ENCODE measurements at regions not wholly inside any gene's neighbourhood (a gene's known extent, or its start where the extent isn't known, plus 50 kb on each side); places are given as distances from the start of the nearest gene placed in this dataset.

GRCh38 chr3:154762486-154762885 is 317.6 kb upstream of the MME start:
- no peak for TF ChIP-seq CTCF (IDR thresholded peaks at IDR 0.05; ENCODE audit: extremely low read depth, insufficient read depth, missing control alignments)
- in situ Hi-C loops (cut with MboI; ENCODE audit: low pct_unique_long_range_greater_than_20kb, low sequenced_read_pairs, unreplicated experiment) = no loop called here
- no peak for DNase-seq (ENCODE audit: low spot score)

- DNase-seq (ENCODE audit: low spot score) = no peak
- in situ Hi-C loops (cut with MboI; ENCODE audit: low pct_unique_long_range_greater_than_20kb, low sequenced_read_pairs, unreplicated experiment) = no loop called here
- no peak for TF ChIP-seq CTCF (IDR thresholded peaks at IDR 0.05; ENCODE audit: extremely low read depth, insufficient read depth, missing control alignments)
These were observed 320.2 kb upstream of the MME start for GRCh38 chr3:154759966-154760365.

GRCh38 chr3:154758109-154758868 is 321.8 kb upstream of the MME start:
- no peak for DNase-seq (ENCODE audit: low spot score)
- in situ Hi-C loops (cut with MboI; ENCODE audit: low pct_unique_long_range_greater_than_20kb, low sequenced_read_pairs, unreplicated experiment) = no loop called here

GRCh38 chr3:154753101-154753500 is 323.1 kb upstream of the GPR149 start:
- DNase-seq (ENCODE audit: low spot score) = no peak
- TF ChIP-seq CTCF (IDR thresholded peaks at IDR 0.05; ENCODE audit: extremely low read depth, insufficient read depth, missing control alignments) = no peak
- in situ Hi-C loops (cut with MboI; ENCODE audit: low pct_unique_long_range_greater_than_20kb, low sequenced_read_pairs, unreplicated experiment) = no loop called here

More at GRCh38 chr3:154758109-154758868, 321.8 kb upstream of the MME start:
- TF ChIP-seq CTCF (IDR thresholded peaks at IDR 0.05; ENCODE audit: extremely low read depth, insufficient read depth, missing control alignments) = peak; percentile 40

- in situ Hi-C loops (cut with MboI; ENCODE audit: low pct_unique_long_range_greater_than_20kb, low sequenced_read_pairs, unreplicated experiment) = no loop called here
These were observed 319.5 kb upstream of the GPR149 start for GRCh38 chr3:154749514-154749913.

GRCh38 chr3:154745929-154746328 is 315.9 kb upstream of the GPR149 start:
- in situ Hi-C loops (cut with MboI; ENCODE audit: low pct_unique_long_range_greater_than_20kb, low sequenced_read_pairs, unreplicated experiment) = no loop called here
- DNase-seq (ENCODE audit: low spot score) = no peak
- no peak for TF ChIP-seq CTCF (IDR thresholded peaks at IDR 0.05; ENCODE audit: extremely low read depth, insufficient read depth, missing control alignments)

More at GRCh38 chr3:154749514-154749913, 319.5 kb upstream of the GPR149 start:
- TF ChIP-seq CTCF (IDR thresholded peaks at IDR 0.05; ENCODE audit: extremely low read depth, insufficient read depth, missing control alignments) = no peak
- no peak for DNase-seq (ENCODE audit: low spot score)
